Breast epithelium (tissue), 4 donors: ENCODE measurements at regions not wholly inside any gene's neighbourhood (a gene's known extent, or its start where the extent isn't known, plus 50 kb on each side); places are given as distances from the start of the nearest gene placed in this dataset.

Experiments
- DNase-seq, 2 donors: peaks; one replicate each; pipeline ENCODE4 v3.0.0-alpha.2; 2019; ENCODE audit warnings: low spot score in 2 of 2
- H3K27ac ChIP-seq, 2 donors: fragments of 200-600 bp; sonication (generic) in 1 of 2; one replicate each; pipeline ENCODE4 v1.5.1; 2016 to 2019; ENCODE audit warnings: mild to moderate bottlenecking in 1 of 2
- H3K27me3 ChIP-seq, 2 donors: fragments of 200-600 bp; sonication (generic) in 1 of 2; one replicate each; pipeline versions ENCODE4 v1.5.1 to v1.6.0; 2017 to 2019; ENCODE audit warnings: control low read depth in 1 of 2, mild to moderate bottlenecking in 1 of 2
- H3K36me3 ChIP-seq: fragments of 200-600 bp; one replicate; pipeline ENCODE4 v1.5.1; 2019
- H3K4me1 ChIP-seq, 2 donors: fragments of 200-600 bp; sonication (generic); one replicate each; pipeline ENCODE4 v1.5.1; 2016 to 2019; ENCODE audit warnings: control low read depth in 1 of 2
- H3K4me3 ChIP-seq, 3 donors: fragments of 200-600 bp; sonication (generic); 1 replicate in 2 of 3; 2 replicates in 1 of 3; pipeline ENCODE4 v1.5.1; 2016 to 2019; ENCODE audit warnings: mild to moderate bottlenecking in 3 of 3, moderate library complexity in 2 of 3
- H3K9me3 ChIP-seq, 2 donors: fragments of 200-600 bp; sonication (generic) in 1 of 2; one replicate each; pipeline ENCODE4 v1.5.1; 2016 to 2019; ENCODE audit warnings: control low read depth in 1 of 2
- CTCF ChIP-seq, 3 donors: fragments of 450-650 bp; IDR thresholded peaks; one replicate each; pipeline ENCODE4 v1.5.1; 2016 to 2017; ENCODE audit warnings: antibody characterized with exemption in 3 of 3, mild to moderate bottlenecking in 3 of 3, moderate library complexity in 3 of 3
- POLR2A ChIP-seq: fragments of 450-650 bp; IDR thresholded peaks from one replicate; pipeline ENCODE4 v1.6.1; 2016; ENCODE audit warnings: antibody characterized with exemption, mild to moderate bottlenecking, moderate library complexity
- POLR2AphosphoS5 ChIP-seq, 3 donors: sonication (generic); formaldehyde crosslinking; IDR thresholded peaks; one replicate each; pipeline ENCODE4 v1.6.1; 2017; ENCODE audit warnings: antibody characterized with exemption in 3 of 3
- intact Hi-C: fragments of 100-400 bp; cut with DNase I; formaldehyde crosslinking; loops from one replicate; pipeline ENCODE4 v1.15.1; 2023; ENCODE audit warnings: low total_unique reads

- Histone ChIP-seq H3K4me3 (no peak overlapping the region), H3K27me3 (no peaks in the 10 kb centered on the region), H3K4me1 (no peaks in the 10 kb centered on the region), H3K27ac (no peak overlapping the region), H3K9me3 (peaks cover 6 to 16% of the 10 kb centered on the region in 2 donors), H3K36me3 (no peaks in the 10 kb centered on the region)
- intact Hi-C loops: no loop called here
- TF ChIP-seq CTCF (IDR thresholded peaks at IDR 0.05): no peak
- no peak for TF ChIP-seq POLR2A
- TF ChIP-seq POLR2AphosphoS5 (IDR thresholded peaks at IDR 0.05): no peak
- DNase-seq: no peak
Measured at GRCh38 chr7:22617166-22617565, 109.8 kb upstream of the IL6 start.

GRCh38 chr7:22613496-22613895 is 113.5 kb upstream of the IL6 start:
- Histone ChIP-seq H3K27ac (no peak overlapping the region), H3K4me3 (no peak overlapping the region), H3K9me3 (peaks cover 6 to 14% of the 10 kb centered on the region in 2 donors), H3K4me1 (no peaks in the 10 kb centered on the region), H3K36me3 (no peaks in the 10 kb centered on the region), H3K27me3 (no peaks in the 10 kb centered on the region)
- TF ChIP-seq POLR2AphosphoS5 (IDR thresholded peaks at IDR 0.05): no peak
- no peak for TF ChIP-seq CTCF (IDR thresholded peaks at IDR 0.05)
- no peak for TF ChIP-seq POLR2A
- DNase-seq: no peak
- intact Hi-C loops: no loop called here

- Histone ChIP-seq H3K36me3 (no peaks in the 10 kb centered on the region), H3K4me1 (no peaks in the 10 kb centered on the region), H3K9me3 (peaks cover 5 to 8% of the 10 kb centered on the region in 2 donors), H3K4me3 (no peak overlapping the region), H3K27ac (no peak overlapping the region), H3K27me3 (no peaks in the 10 kb centered on the region)
- no peak for DNase-seq
- TF ChIP-seq POLR2A: no peak
- intact Hi-C loops: no loop called here
Measured at GRCh38 chr7:22612776-22613175, 112.8 kb upstream of the STEAP1B start.

GRCh38 chr7:22611758-22612079 is 111.7 kb upstream of the STEAP1B start:
- Histone ChIP-seq H3K36me3 (no peaks in the 10 kb centered on the region), H3K4me3 (no peak overlapping the region), H3K27me3 (no peaks in the 10 kb centered on the region), H3K4me1 (no peaks in the 10 kb centered on the region), H3K9me3 (no peaks in the 10 kb centered on the region), H3K27ac (no peak overlapping the region)
- intact Hi-C loops: no loop called here
- no peak for DNase-seq
- TF ChIP-seq POLR2AphosphoS5 (IDR thresholded peaks at IDR 0.05) (no peak), POLR2A (no peak), CTCF (IDR thresholded peaks at IDR 0.05) (no peak)

- DNase-seq: no peak
- Histone ChIP-seq H3K27ac (no peak overlapping the region), H3K4me3 (no peak overlapping the region), H3K27me3 (no peaks in the 10 kb centered on the region), H3K9me3 (no peaks in the 10 kb centered on the region), H3K36me3 (no peaks in the 10 kb centered on the region), H3K4me1 (no peaks in the 10 kb centered on the region)
- TF ChIP-seq POLR2A (no peak), POLR2AphosphoS5 (IDR thresholded peaks at IDR 0.05) (no peak), CTCF (IDR thresholded peaks at IDR 0.05) (no peak)
- intact Hi-C loops: no loop called here
Measured at GRCh38 chr7:22610951-22611757, 111.2 kb upstream of the STEAP1B start.

GRCh38 chr7:22610263-22610662 is 110.3 kb upstream of the STEAP1B start:
- Histone ChIP-seq H3K36me3 (no peaks in the 10 kb centered on the region), H3K27me3 (no peaks in the 10 kb centered on the region), H3K4me3 (no peak overlapping the region), H3K4me1 (no peaks in the 10 kb centered on the region), H3K27ac (no peak overlapping the region), H3K9me3 (no peaks in the 10 kb centered on the region)
- no peak for DNase-seq
- intact Hi-C loops: no loop called here
- TF ChIP-seq POLR2A: no peak
- no peak for TF ChIP-seq POLR2AphosphoS5 (IDR thresholded peaks at IDR 0.05)
- no peak for TF ChIP-seq CTCF (IDR thresholded peaks at IDR 0.05)
